Sigmoid colon (tissue), 4 donors: ENCODE measurements at regions not wholly inside any gene's neighbourhood (a gene's known extent, or its start where the extent isn't known, plus 50 kb on each side); places are given as distances from the start of the nearest gene placed in this dataset.

ENCODE experiments used
- CTCF ChIP-seq, 4 experiments: fragments of 450-650 bp in 3 of 4; fragments of 200-600 bp in 1 of 4; IDR thresholded peaks; one replicate each; pipeline ENCODE4 v1.5.1; 2016 to 2019; ENCODE audit warnings: antibody characterized with exemption in 4 of 4, mild to moderate bottlenecking in 3 of 4, moderate library complexity in 2 of 4
- EP300 ChIP-seq, 4 donors: sonication (generic); formaldehyde crosslinking; IDR thresholded peaks; one replicate each; pipeline ENCODE4 v1.6.1; 2017; ENCODE audit warnings: antibody characterized with exemption in 4 of 4
- POLR2A ChIP-seq, 2 donors: fragments of 450-650 bp; IDR thresholded peaks; one replicate each; pipeline ENCODE4 v1.6.1; 2016; ENCODE audit warnings: antibody characterized with exemption in 2 of 2, mild to moderate bottlenecking in 2 of 2, moderate library complexity in 2 of 2
- POLR2AphosphoS5 ChIP-seq, 4 donors: sonication (generic); formaldehyde crosslinking; IDR thresholded peaks; one replicate each; pipeline ENCODE4 v1.6.1; 2017; ENCODE audit warnings: antibody characterized with exemption in 4 of 4

GRCh38 chr12:25323581-25323982 lies 72.9 kb upstream of the KRAS start:
- TF ChIP-seq POLR2A (IDR thresholded peaks at IDR 0.05) (no peak), EP300 (IDR thresholded peaks at IDR 0.05) (no peak), CTCF (IDR thresholded peaks at IDR 0.05) (no peak), POLR2AphosphoS5 (IDR thresholded peaks at IDR 0.05) (no peak)
